ENCODE measurements at regions not wholly inside any gene's neighbourhood (a gene's known extent, or its start where the extent isn't known, plus 50 kb on each side); places are given as distances from the start of the nearest gene placed in this dataset.

- TF ChIP-seq TP53 (CRISPR knock-in tag; IDR thresholded peaks at IDR 0.05) (no peak), SMAD4 (CRISPR knock-in tag; IDR thresholded peaks at IDR 0.05) (no peak), ZNF281 (CRISPR knock-in tag; IDR thresholded peaks at IDR 0.05) (no peak)
Measured at GRCh38 chr6:81002126-81002525, 750.4 kb downstream of the TENT5A start (continued).

DNA sequence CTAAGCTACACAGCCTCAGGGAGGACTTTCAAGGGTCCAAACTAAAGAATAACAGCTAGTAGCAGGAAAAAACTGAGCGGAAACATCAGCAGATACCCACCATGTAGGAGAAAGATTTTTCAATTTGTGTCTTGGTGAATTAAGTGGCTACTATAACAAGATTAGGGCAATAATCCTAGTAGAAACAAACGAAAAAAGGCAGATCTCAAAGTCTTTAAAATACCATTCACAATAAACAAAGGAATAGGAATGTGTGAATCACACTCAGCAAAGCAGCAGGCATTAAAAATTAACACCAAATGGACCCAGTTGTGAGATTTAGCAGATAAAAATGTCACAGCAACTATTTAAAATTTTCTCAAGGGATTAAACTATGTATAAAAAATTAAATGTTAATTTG, 761.2 kb downstream of the TENT5A start:
- peaks cover 3% of the 10 kb centered on the region; the same call in 1 of the 2 replicates for H3K4me1 Mint-ChIP-seq
- peaks cover 13% of the 10 kb centered on the region for H3K9me3 Mint-ChIP-seq
- ChIA-PET POLR2A (no interaction called here), CTCF (no interaction called here)
- H3K27me3 Mint-ChIP-seq (ENCODE audit: low read depth) = no peaks in the 10 kb centered on the region
- no peak for ATAC-seq
- H3K27ac Mint-ChIP-seq = no peak overlapping the region
- no peak for DNase-seq (ENCODE audit: low spot score)
- H3K36me3 Mint-ChIP-seq = no peaks in the 10 kb centered on the region; the same call in 1 of the 2 replicates
- no peak overlapping the region for H3K4me3 Mint-ChIP-seq
- TF ChIP-seq USF2 (CRISPR knock-in tag; IDR thresholded peaks at IDR 0.05) (no peak), EMX1 (CRISPR knock-in tag; IDR thresholded peaks at IDR 0.05) (no peak), OVOL2 (CRISPR knock-in tag; IDR thresholded peaks at IDR 0.05; ENCODE audit: borderline replicate concordance) (no peak), TEAD4 (CRISPR knock-in tag; IDR thresholded peaks at IDR 0.05) (no peak), SP1 (CRISPR knock-in tag; conservative IDR thresholded peaks at IDR 0.05) (no peak), NR3C1 (CRISPR knock-in tag; conservative IDR thresholded peaks at IDR 0.05; ENCODE audit: low read depth) (no peak), PRRX2 (CRISPR knock-in tag; IDR thresholded peaks at IDR 0.05) (no peak), TEAD1 (CRISPR knock-in tag; IDR thresholded peaks at IDR 0.05) (no peak), KAT7 (CRISPR knock-in tag; IDR thresholded peaks at IDR 0.05; ENCODE audit: borderline replicate concordance) (no peak), ZSCAN18 (CRISPR knock-in tag; IDR thresholded peaks at IDR 0.05) (no peak), ATF1 (CRISPR knock-in tag; IDR thresholded peaks at IDR 0.05) (no peak), ATF2 (CRISPR knock-in tag; IDR thresholded peaks at IDR 0.05; ENCODE audit: borderline replicate concordance, low read depth) (no peak), ZNF232 (CRISPR knock-in tag; IDR thresholded peaks at IDR 0.05) (no peak), NFE2L1 (CRISPR knock-in tag; IDR thresholded peaks at IDR 0.05) (no peak), SOX15 (CRISPR knock-in tag; IDR thresholded peaks at IDR 0.05) (no peak)
- TF ChIP-seq, protein P1, sequence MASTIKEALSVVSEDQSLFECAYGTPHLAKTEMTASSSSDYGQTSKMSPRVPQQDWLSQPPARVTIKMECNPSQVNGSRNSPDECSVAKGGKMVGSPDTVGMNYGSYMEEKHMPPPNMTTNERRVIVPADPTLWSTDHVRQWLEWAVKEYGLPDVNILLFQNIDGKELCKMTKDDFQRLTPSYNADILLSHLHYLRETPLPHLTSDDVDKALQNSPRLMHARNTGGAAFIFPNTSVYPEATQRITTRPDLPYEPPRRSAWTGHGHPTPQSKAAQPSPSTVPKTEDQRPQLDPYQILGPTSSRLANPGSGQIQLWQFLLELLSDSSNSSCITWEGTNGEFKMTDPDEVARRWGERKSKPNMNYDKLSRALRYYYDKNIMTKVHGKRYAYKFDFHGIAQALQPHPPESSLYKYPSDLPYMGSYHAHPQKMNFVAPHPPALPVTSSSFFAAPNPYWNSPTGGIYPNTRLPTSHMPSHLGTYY (CRISPR knock-in tag; IDR thresholded peaks at IDR 0.05) = no peak
- TF ChIP-seq, protein P2, sequence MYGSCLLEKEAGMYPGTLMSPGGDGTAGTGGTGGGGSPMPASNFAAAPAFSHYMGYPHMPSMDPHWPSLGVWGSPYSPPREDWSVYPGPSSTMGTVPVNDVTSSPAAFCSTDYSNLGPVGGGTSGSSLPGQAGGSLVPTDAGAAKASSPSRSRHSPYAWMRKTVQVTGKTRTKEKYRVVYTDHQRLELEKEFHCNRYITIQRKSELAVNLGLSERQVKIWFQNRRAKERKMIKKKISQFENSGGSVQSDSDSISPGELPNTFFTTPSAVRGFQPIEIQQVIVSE (CRISPR knock-in tag; IDR thresholded peaks at IDR 0.05; ENCODE audit: borderline replicate concordance) = no peak
- TF ChIP-seq, protein P3, sequence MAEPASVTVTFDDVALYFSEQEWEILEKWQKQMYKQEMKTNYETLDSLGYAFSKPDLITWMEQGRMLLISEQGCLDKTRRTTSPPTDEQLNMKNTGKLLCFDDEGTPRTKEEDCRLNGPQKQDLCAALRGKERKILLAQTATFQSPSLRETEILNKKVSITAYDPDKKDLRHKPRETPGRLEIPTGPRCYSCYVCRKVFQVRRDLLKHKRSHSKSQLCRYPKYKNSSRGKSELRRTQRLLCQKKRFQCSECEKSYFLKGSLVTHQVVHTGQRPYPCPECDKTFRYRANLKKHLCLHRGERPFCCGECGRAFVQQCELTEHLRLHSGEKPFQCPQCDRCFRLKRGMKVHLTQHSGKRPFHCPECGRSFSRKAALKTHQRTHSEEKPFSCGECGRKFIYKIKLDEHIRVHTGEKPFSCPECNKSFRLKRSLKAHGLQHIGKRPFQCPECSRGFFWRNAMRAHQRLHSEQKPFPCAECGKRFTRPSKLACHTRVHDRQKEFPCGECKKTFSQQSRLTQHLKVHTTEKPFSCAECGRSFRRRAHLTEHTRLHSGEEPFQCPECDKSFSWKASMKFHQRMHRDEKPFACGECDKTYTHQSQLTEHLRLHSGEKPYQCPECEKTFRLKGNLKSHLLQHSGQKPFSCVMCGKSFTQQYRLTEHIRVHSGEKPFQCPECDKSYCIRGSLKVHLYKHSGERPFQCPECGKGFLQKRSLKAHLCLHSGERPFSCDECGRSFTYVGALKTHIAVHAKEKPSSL (CRISPR knock-in tag; conservative IDR thresholded peaks at IDR 0.05) = no peak

Measured in WTC11 (cell line).